ENCODE measurements at regions not wholly inside any gene's neighbourhood (a gene's known extent, or its start where the extent isn't known, plus 50 kb on each side); places are given as distances from the start of the nearest gene placed in this dataset.

DNA sequence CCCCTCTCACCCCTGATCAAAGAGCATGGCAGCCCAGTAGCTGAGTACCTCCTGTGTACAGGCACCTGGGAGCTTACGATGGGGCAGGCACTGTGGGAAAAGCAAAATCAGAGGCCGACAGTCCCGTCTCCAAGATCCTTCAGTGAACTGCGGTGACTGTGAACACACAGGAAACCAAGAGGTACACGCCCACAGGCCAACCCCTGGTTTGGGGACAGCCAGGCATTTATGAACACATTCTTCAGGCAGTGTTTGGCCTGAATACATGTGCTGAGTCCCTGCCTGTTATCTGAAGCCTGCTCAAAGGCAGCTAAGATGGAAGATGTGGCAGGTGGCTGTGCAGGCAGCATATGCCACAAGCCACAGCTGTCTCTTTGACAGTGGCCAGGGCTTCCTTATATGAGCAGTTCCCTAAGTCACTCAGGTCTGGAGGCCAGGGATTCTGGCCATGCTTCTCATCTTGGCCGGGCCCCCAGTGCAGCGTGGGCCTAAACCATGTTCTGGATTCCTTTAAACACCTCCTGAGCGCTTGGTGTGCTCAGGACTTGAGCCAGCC is 123.6 kb downstream of the UQCRFS1 start:
- Mint-ChIP-seq H3K27ac (no peak overlapping the region), H3K4me1 (peaks cover 50% of the 10 kb centered on the region), H3K27me3 (ENCODE audit: low read depth, poor library complexity) (peaks cover 14% of the 10 kb centered on the region), H3K4me3 (no peak overlapping the region), H3K9me3 (no peaks in the 10 kb centered on the region), H3K36me3 (ENCODE audit: low read depth) (no peaks in the 10 kb centered on the region)
- DNase-seq = no peak
- TF ChIP-seq, protein P1, sequence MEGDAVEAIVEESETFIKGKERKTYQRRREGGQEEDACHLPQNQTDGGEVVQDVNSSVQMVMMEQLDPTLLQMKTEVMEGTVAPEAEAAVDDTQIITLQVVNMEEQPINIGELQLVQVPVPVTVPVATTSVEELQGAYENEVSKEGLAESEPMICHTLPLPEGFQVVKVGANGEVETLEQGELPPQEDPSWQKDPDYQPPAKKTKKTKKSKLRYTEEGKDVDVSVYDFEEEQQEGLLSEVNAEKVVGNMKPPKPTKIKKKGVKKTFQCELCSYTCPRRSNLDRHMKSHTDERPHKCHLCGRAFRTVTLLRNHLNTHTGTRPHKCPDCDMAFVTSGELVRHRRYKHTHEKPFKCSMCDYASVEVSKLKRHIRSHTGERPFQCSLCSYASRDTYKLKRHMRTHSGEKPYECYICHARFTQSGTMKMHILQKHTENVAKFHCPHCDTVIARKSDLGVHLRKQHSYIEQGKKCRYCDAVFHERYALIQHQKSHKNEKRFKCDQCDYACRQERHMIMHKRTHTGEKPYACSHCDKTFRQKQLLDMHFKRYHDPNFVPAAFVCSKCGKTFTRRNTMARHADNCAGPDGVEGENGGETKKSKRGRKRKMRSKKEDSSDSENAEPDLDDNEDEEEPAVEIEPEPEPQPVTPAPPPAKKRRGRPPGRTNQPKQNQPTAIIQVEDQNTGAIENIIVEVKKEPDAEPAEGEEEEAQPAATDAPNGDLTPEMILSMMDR (IDR thresholded peaks at IDR 0.05) = no peak

DNA sequence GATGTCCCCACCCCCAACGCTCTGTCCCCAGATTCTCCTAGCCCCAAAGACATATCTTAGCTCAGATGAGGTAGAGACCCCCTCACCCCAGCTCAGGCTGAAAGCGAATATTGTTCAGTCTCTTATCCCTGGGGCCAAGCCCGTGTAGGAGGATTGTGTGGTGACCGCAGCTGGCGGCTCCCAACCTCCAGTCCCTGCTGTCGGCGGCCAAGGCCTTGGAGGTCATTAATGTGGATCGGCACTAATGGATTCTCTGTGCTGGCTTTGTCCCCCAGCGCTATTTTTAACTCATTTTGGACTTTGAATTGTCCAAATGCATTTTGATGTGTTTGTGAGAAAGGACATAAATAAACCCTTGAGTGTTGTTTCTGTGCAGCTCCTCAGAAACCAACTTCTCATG is 124.2 kb downstream of the UQCRFS1 start:
- no peak for DNase-seq
- Mint-ChIP-seq H3K9me3 (no peaks in the 10 kb centered on the region), H3K36me3 (ENCODE audit: low read depth) (no peaks in the 10 kb centered on the region), H3K27me3 (ENCODE audit: low read depth, poor library complexity) (peaks cover 21% of the 10 kb centered on the region), H3K4me3 (no peak overlapping the region), H3K27ac (peak overlapping the region; percentile 54), H3K4me1 (peaks cover 54% of the 10 kb centered on the region)
- TF ChIP-seq, protein P1 (IDR thresholded peaks at IDR 0.05) = no peak

GRCh38 chr19:29086646-29087045 is 126.3 kb downstream of the UQCRFS1 start:
- Mint-ChIP-seq H3K9me3 (no peaks in the 10 kb centered on the region), H3K4me3 (no peak overlapping the region), H3K36me3 (ENCODE audit: low read depth) (no peaks in the 10 kb centered on the region), H3K4me1 (peaks cover 51% of the 10 kb centered on the region), H3K27me3 (ENCODE audit: low read depth, poor library complexity) (peaks cover 22% of the 10 kb centered on the region), H3K27ac (no peak overlapping the region)
- DNase-seq = no peak
- TF ChIP-seq, protein P1 (IDR thresholded peaks at IDR 0.05) = no peak

DNA sequence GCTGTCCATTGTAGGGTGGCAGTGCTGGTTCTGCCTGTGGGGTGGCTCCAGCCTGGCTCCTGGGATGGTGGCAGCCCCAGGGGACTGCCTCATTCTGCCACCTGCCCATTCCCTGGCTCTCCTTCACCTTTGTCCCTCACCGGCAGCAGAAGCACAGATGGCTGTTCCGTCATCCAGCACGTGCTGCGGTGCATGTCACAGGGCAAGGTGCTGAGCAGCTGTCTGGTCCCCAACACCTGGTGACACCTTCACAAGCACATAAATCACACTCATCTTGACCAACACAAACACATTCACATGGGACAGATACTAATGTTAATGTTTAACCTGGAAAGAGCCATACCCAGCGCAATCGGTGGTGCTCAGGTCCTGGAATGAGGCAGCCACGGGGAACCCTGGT is 126.8 kb downstream of the UQCRFS1 start:
- no peak overlapping the region for H3K27ac Mint-ChIP-seq
- no peaks in the 10 kb centered on the region for H3K9me3 Mint-ChIP-seq
- peaks cover 46% of the 10 kb centered on the region for H3K4me1 Mint-ChIP-seq
- TF ChIP-seq, protein P1 (IDR thresholded peaks at IDR 0.05) = no peak
- DNase-seq = no peak
- peaks cover 22% of the 10 kb centered on the region for H3K27me3 Mint-ChIP-seq (ENCODE audit: low read depth, poor library complexity)
- no peaks in the 10 kb centered on the region for H3K36me3 Mint-ChIP-seq (ENCODE audit: low read depth)
- no peak overlapping the region for H3K4me3 Mint-ChIP-seq

DNA sequence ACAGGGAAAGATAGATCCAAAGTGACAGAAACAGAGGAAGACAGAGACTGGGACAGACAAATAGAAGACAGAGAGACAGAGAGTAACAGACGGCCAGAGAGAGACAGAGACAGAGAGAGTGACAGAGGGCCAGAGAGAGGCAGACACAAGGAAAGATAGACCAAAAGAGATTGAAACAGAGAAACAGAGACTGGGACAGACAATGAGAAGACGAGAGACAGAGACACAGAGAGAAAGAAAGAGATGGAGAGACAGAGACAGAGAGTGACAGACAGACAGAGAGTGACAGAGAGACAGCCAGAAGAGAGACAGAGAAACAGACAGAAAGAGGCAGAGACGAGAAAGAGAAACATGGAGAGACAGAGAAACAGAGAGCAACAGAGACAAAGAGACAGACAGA is 127.3 kb downstream of the UQCRFS1 start:
- no peak for DNase-seq
- peak overlapping the region; percentile 30 for H3K27ac Mint-ChIP-seq

DNA sequence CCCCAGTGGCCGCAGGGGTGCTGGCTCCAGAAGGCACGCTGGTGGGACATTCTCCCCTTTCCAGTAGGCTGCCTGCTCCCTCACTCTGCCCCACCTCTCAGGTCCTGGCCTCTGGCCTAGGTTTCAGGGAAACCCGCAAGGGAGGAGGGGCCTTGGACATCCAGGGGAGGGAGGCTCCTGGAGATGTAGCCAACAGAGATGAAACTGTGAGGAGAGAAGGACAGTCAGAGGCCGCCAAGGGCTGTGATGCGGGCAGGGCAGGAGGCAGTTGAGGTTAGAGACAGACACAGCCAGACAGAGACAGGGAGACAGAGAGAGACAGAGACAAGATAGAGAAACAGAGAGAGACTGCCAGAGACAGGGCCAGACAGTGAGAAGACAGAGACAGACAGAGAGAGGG is 127.7 kb downstream of the UQCRFS1 start:
- DNase-seq = no peak
- Mint-ChIP-seq H3K9me3 (no peaks in the 10 kb centered on the region), H3K27ac (peak overlapping the region; percentile 30), H3K4me1 (peaks cover 37% of the 10 kb centered on the region), H3K4me3 (no peak overlapping the region), H3K27me3 (ENCODE audit: low read depth, poor library complexity) (peaks cover 21% of the 10 kb centered on the region), H3K36me3 (ENCODE audit: low read depth) (no peaks in the 10 kb centered on the region)
- TF ChIP-seq, protein P1 (IDR thresholded peaks at IDR 0.05) = no peak

More for the DNA sequence above, 127.3 kb downstream of the UQCRFS1 start:
- H3K9me3 Mint-ChIP-seq = no peaks in the 10 kb centered on the region
- peaks cover 22% of the 10 kb centered on the region for H3K27me3 Mint-ChIP-seq (ENCODE audit: low read depth, poor library complexity)
- no peak overlapping the region for H3K4me3 Mint-ChIP-seq
- peaks cover 41% of the 10 kb centered on the region for H3K4me1 Mint-ChIP-seq
- no peaks in the 10 kb centered on the region for H3K36me3 Mint-ChIP-seq (ENCODE audit: low read depth)
- TF ChIP-seq, protein P1 (IDR thresholded peaks at IDR 0.05) = no peak
